A673 (cell line): ENCODE measurements at regions not wholly inside any gene's neighbourhood (a gene's known extent, or its start where the extent isn't known, plus 50 kb on each side); places are given as distances from the start of the nearest gene placed in this dataset.

Experiments
- BruUV-seq: library from RNA; stranded (reverse); fragments of 400-500 nt; replicated peaks from 2 replicates; lab custom pipeline; 2021; lab: Mats Ljungman, UMichigan
- CTCF ChIA-PET: fragments of 300-600 bp; sonication (Branson Sonifier 250); formaldehyde crosslinking; loops from one replicate; lab custom pipeline; 2022; ENCODE audit warnings: antibody characterized with exemption; lab: Charles Lee
- POLR2A ChIA-PET: fragments of 300-600 bp; sonication (Branson Sonifier 250); formaldehyde crosslinking; loops from one replicate; lab custom pipeline; 2022; ENCODE audit warnings: antibody characterized with exemption; ENCODE audit not compliant: low non-redundant PET; lab: Charles Lee
- DNase-seq: peaks from one replicate; pipeline ENCODE4 v3.0.0-alpha.2; 2015; ENCODE audit warnings: low spot score
- H3K27ac ChIP-seq: fragments of 200-600 bp; sonication (generic); 2 replicates; pipeline ENCODE4 v1.5.1; 2016; ENCODE audit warnings: mixed run types, low read depth, mild to moderate bottlenecking, mixed read lengths, antibody characterized with exemption, low read length; ENCODE audit not compliant: poor library complexity, severe bottlenecking
- H3K27me3 ChIP-seq: fragments of 200-600 bp; sonication (generic); replicated peaks from 2 replicates; pipeline ENCODE4 v1.6.1; 2017; ENCODE audit warnings: mixed run types, low read depth, mild to moderate bottlenecking, mixed read lengths, antibody characterized with exemption, low read length; ENCODE audit not compliant: insufficient read depth, poor library complexity
- H3K36me3 ChIP-seq: fragments of 200-600 bp; sonication (generic); 2 replicates; pipeline ENCODE4 v1.6.1; 2016; ENCODE audit warnings: mixed run types, mild to moderate bottlenecking, mixed read lengths, antibody characterized with exemption, low read length; ENCODE audit not compliant: insufficient read depth, poor library complexity, severe bottlenecking
- H3K4me1 ChIP-seq: fragments of 200-600 bp; sonication (generic); 2 replicates; pipeline ENCODE4 v1.6.1; 2017; ENCODE audit warnings: mixed run types, mild to moderate bottlenecking, mixed read lengths, antibody characterized with exemption, low read length; ENCODE audit not compliant: insufficient read depth, poor library complexity, severe bottlenecking
- H3K4me3 ChIP-seq: fragments of 200-600 bp; sonication (generic); 2 replicates; pipeline ENCODE4 v1.5.1; 2016; ENCODE audit warnings: low read depth, mixed run types, mild to moderate bottlenecking, mixed read lengths, low read length; ENCODE audit not compliant: poor library complexity, severe bottlenecking
- H3K9me3 ChIP-seq: fragments of 200-600 bp; sonication (generic); 2 replicates; pipeline ENCODE4 v1.6.1; 2016; ENCODE audit warnings: mixed run types, low read depth, mild to moderate bottlenecking, mixed read lengths, antibody characterized with exemption, low read length; ENCODE audit not compliant: poor library complexity, severe bottlenecking
- EZH2 ChIP-seq: fragments of 200-600 bp; sonication (generic); IDR thresholded peaks from 2 replicates; pipeline ENCODE4 v1.6.1; 2017; ENCODE audit warnings: borderline replicate concordance, low read depth, mild to moderate bottlenecking, mixed read lengths, antibody characterized with exemption, low read length; ENCODE audit not compliant: poor library complexity, severe bottlenecking
- intact Hi-C: fragments of 100-400 bp; cut with micrococcal nuclease; formaldehyde crosslinking; loops from one replicate; pipeline ENCODE4 v1.10.0; 2022; ENCODE audit not compliant: unreplicated experiment
- TF ChIP-seq, protein P1 (sequence below): fragments of 300-800, 200-600 bp; sonication (generic); conservative IDR thresholded peaks from 2 replicates; pipeline ENCODE4 v1.5.1; 2017; ENCODE audit warnings: low read depth, mild to moderate bottlenecking, antibody characterized with exemption, low read length, moderate library complexity, mixed read lengths

DNA sequence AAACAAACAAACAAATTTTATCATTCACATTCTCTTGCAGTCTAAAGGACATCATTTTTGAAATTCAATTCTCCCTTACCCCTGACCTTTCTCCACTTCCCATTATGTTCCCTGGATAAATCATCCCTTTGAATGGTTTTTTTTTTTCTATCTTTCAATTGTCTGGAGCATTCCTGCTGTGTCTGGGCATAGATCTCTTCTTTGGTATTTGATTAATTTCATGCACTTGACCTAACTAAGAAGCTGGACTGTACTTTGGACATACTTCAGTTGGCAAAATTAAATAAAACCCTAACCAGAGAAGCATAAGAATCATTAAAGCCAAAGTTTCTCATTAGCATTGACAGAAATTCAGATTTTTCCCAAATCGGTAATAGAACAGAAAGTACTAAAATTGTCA, 163.6 kb upstream of the BMP4 start:
- no peaks in the 10 kb centered on the region for H3K4me1 ChIP-seq
- H3K4me3 ChIP-seq = no peak overlapping the region
- no peaks in the 10 kb centered on the region for H3K9me3 ChIP-seq
- peaks cover 4% of the 10 kb centered on the region for H3K27me3 ChIP-seq
- TF ChIP-seq, protein P1, sequence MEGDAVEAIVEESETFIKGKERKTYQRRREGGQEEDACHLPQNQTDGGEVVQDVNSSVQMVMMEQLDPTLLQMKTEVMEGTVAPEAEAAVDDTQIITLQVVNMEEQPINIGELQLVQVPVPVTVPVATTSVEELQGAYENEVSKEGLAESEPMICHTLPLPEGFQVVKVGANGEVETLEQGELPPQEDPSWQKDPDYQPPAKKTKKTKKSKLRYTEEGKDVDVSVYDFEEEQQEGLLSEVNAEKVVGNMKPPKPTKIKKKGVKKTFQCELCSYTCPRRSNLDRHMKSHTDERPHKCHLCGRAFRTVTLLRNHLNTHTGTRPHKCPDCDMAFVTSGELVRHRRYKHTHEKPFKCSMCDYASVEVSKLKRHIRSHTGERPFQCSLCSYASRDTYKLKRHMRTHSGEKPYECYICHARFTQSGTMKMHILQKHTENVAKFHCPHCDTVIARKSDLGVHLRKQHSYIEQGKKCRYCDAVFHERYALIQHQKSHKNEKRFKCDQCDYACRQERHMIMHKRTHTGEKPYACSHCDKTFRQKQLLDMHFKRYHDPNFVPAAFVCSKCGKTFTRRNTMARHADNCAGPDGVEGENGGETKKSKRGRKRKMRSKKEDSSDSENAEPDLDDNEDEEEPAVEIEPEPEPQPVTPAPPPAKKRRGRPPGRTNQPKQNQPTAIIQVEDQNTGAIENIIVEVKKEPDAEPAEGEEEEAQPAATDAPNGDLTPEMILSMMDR = no peak
- no peak for TF ChIP-seq EZH2
- intact Hi-C loops = no loop called here
- ChIA-PET CTCF (no interaction called here), POLR2A (no interaction called here)
- no TSS peak for BruUV-seq
- no peaks in the 10 kb centered on the region for H3K36me3 ChIP-seq
- DNase-seq = no peak
- H3K27ac ChIP-seq = no peak overlapping the region

DNA sequence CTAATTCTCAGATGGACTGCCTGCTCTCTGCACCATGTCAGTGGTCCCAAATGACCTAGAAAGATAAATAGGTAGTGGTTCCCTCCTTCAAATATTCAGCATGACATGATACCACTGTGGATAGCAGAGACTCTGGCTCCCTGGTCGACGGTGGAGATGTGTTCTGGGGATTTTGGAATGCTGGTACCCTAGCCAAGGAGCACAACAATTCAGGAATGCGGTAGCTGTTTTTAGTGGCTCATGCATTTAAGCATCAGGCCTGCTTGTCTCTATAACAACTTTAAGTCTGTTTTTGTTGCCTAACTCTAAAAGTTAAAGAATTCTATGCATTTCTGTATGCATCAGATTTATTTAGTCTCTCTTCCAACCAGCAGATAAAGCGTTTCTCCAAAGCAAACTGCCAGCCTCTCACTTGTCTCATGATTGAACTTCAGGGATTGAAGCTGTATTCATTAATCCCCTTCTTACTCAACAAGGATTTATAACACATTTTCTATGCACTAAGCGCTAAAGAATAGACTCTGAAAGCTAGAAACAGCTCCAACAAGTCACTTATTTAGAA, 164.9 kb upstream of the BMP4 start:
- DNase-seq = no peak
- no peak overlapping the region for H3K4me3 ChIP-seq
- intact Hi-C loops = no loop called here
- peaks cover 4% of the 10 kb centered on the region for H3K27me3 ChIP-seq
- ChIA-PET CTCF (no interaction called here), POLR2A (no interaction called here)
- H3K9me3 ChIP-seq = no peaks in the 10 kb centered on the region
- TF ChIP-seq EZH2 = no peak
- TF ChIP-seq, protein P1 = no peak
- no TSS peak for BruUV-seq
- H3K36me3 ChIP-seq = no peaks in the 10 kb centered on the region
- H3K27ac ChIP-seq = no peak overlapping the region
- no peaks in the 10 kb centered on the region for H3K4me1 ChIP-seq

DNA sequence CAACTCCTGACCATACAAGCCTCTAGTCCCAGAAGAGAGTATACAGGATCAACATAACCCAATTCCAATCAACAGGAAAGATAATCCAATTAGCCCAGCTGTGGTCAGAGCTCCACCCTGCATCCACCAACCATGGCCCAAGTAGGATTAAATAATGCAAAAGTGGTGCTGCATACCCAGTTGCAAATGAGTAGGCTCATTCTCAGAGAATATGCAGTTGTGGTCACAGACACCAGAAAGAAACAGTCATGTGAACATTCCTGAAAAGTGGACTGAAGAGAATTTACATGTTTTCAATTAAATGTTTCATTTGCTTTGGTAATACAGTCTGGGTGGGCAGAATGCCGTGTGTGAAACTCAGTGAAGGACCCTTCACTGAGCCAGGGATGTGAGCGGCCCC, 167.2 kb upstream of the BMP4 start:
- DNase-seq = no peak
- Histone ChIP-seq H3K27me3 (peaks cover 4% of the 10 kb centered on the region), H3K36me3 (no peaks in the 10 kb centered on the region), H3K4me1 (no peaks in the 10 kb centered on the region), H3K27ac (no peak overlapping the region), H3K4me3 (no peak overlapping the region), H3K9me3 (no peaks in the 10 kb centered on the region)
- no TSS peak for BruUV-seq
- intact Hi-C loops = no loop called here
- TF ChIP-seq, protein P1 = no peak
- TF ChIP-seq EZH2 = no peak
- CTCF ChIA-PET = no interaction called here
- POLR2A ChIA-PET = no interaction called here
